GM20000 (cell line): ENCODE measurements at regions not wholly inside any gene's neighbourhood (a gene's known extent, or its start where the extent isn't known, plus 50 kb on each side); places are given as distances from the start of the nearest gene placed in this dataset.
A peak's percentile ranks its signal among the peaks of the same experiment; 100 is the strongest.
"Not testable (repeated sequence)": the region's sequence is repeated elsewhere in the genome, so short reads cannot be mapped to it uniquely, and the experiment has no call there.

ENCODE experiments used
- DNase-seq: peaks from one replicate; pipeline ENCODE4 v3.0.0; 2012; ENCODE audit warnings: low spot score
- TF ChIP-seq, protein P1 (sequence below): IDR thresholded peaks from 2 replicates; pipeline ENCODE4 v1.5.1; 2012; ENCODE audit warnings: mild to moderate bottlenecking, control low read depth; ENCODE audit errors: extremely low read depth, missing control alignments

GRCh38 chr7:34575006-34575405, 83.0 kb upstream of the NPSR1 start:
- no peak for DNase-seq
- TF ChIP-seq, protein P1, sequence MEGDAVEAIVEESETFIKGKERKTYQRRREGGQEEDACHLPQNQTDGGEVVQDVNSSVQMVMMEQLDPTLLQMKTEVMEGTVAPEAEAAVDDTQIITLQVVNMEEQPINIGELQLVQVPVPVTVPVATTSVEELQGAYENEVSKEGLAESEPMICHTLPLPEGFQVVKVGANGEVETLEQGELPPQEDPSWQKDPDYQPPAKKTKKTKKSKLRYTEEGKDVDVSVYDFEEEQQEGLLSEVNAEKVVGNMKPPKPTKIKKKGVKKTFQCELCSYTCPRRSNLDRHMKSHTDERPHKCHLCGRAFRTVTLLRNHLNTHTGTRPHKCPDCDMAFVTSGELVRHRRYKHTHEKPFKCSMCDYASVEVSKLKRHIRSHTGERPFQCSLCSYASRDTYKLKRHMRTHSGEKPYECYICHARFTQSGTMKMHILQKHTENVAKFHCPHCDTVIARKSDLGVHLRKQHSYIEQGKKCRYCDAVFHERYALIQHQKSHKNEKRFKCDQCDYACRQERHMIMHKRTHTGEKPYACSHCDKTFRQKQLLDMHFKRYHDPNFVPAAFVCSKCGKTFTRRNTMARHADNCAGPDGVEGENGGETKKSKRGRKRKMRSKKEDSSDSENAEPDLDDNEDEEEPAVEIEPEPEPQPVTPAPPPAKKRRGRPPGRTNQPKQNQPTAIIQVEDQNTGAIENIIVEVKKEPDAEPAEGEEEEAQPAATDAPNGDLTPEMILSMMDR = no peak

GRCh38 chr7:34577934-34578333, 80.1 kb upstream of the NPSR1 start:
- not testable (repeated sequence) for DNase-seq

- DNase-seq = not testable (repeated sequence)
These were observed 76.3 kb upstream of the NPSR1 start for GRCh38 chr7:34581698-34582097.

GRCh38 chr7:34584526-34584925, 73.5 kb upstream of the NPSR1 start:
- TF ChIP-seq, protein P1 = no peak

DNA sequence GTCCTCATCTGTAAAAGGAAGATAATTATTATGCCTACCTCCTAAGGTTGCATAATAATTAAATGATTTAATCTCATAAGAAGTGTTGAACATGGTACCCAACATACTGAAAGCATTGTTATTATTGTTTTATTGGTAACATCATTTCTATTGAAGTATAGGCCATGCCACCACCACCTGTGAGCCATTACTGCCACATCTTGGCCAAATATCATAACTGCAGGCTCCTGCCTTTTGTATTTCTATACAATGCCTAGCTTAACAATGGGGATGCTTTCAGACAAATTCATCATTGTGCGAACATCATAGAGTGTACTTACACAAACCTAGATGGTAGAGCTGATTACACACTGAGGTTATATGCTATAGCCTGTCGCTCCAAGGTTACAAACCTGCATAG, 61.1 kb upstream of the NPSR1 start:
- no peak for DNase-seq
- TF ChIP-seq, protein P1 = peak; percentile 26

More at GRCh38 chr7:34584526-34584925, 73.5 kb upstream of the NPSR1 start:
- no peak for DNase-seq

GRCh38 chr7:34603711-34604444, 54.1 kb upstream of the NPSR1 start:
- no peak for DNase-seq

More at GRCh38 chr7:34603711-34604444, 54.1 kb upstream of the NPSR1 start:
- TF ChIP-seq, protein P1 = no peak
